HEK293 (cell line): ENCODE measurements at regions not wholly inside any gene's neighbourhood (a gene's known extent, or its start where the extent isn't known, plus 50 kb on each side); places are given as distances from the start of the nearest gene placed in this dataset.

Experiments
- CTCF ChIA-PET: fragments of 350-600 bp; formaldehyde crosslinking; extraction: SDS; loops from one replicate; lab custom pipeline; 2021; ENCODE audit warnings: antibody characterized with exemption; lab: Yijun Ruan, JAX
- POLR2A ChIA-PET: fragments of 300-600 bp; formaldehyde crosslinking; extraction: SDS; loops from one replicate; lab custom pipeline; 2020; ENCODE audit warnings: antibody characterized with exemption, inconsistent platforms; lab: Yijun Ruan, JAX
- H3K27ac ChIP-seq: fragments of 200-500 bp; sonication (Bioruptor generic); 2 replicates; pipeline ENCODE4 v1.5.1; 2014; ENCODE audit warnings: low read depth, low read length, control low read depth, inconsistent platforms; ENCODE audit errors: extremely low read depth
- H3K36me3 ChIP-seq, 2 experiments: fragments of 200-500 bp in 1 of 2; sonication (Bioruptor generic) in 1 of 2; 1 replicate in 1 of 2; 2 replicates in 1 of 2; pipeline ENCODE4 v1.5.1; 2014 to 2017; ENCODE audit warnings: inconsistent platforms in 2 of 2, low read length in 2 of 2; ENCODE audit not compliant: control insufficient read depth in 2 of 2, insufficient read depth in 1 of 2
- H3K4me1 ChIP-seq: fragments of 200-500 bp; sonication (Bioruptor generic); 2 replicates; pipeline ENCODE4 v1.5.1; 2014; ENCODE audit warnings: mild to moderate bottlenecking, low read length, inconsistent platforms; ENCODE audit not compliant: control insufficient read depth, insufficient read depth
- H3K4me3 ChIP-seq: 2 replicates; pipeline ENCODE4 v1.5.1; 2011; ENCODE audit warnings: low read depth, mild to moderate bottlenecking, control low read depth, low read length, moderate library complexity
- H3K9me3 ChIP-seq: fragments of 200-500 bp; sonication (Bioruptor generic); 2 replicates; pipeline ENCODE4 v1.5.1; 2014; ENCODE audit warnings: low read depth, low read length, inconsistent platforms; ENCODE audit not compliant: control insufficient read depth, insufficient read depth
- GLI2 ChIP-seq: fragments of 450-650 bp; formaldehyde crosslinking; IDR thresholded peaks from 2 replicates; pipeline ENCODE4; 2017; ENCODE audit warnings: missing biosample characterization, missing genetic modification characterization, low read depth, borderline replicate concordance
- IKZF3 ChIP-seq: fragments of 450-650 bp; IDR thresholded peaks from 2 replicates; pipeline ENCODE4 v1.5.0; 2018; ENCODE audit warnings: missing biosample characterization, mild to moderate bottlenecking, missing genetic modification characterization, moderate library complexity
- KLF17 ChIP-seq: fragments of 450-650 bp; formaldehyde crosslinking; IDR thresholded peaks from 2 replicates; pipeline ENCODE4 v1.5.1; 2016; ENCODE audit warnings: missing biosample characterization, missing genetic modification characterization
- RBAK ChIP-seq: fragments of 450-650 bp; formaldehyde crosslinking; IDR thresholded peaks from 2 replicates; pipeline ENCODE4 v1.5.1; 2016; ENCODE audit warnings: missing biosample characterization, missing genetic modification characterization
- ZBTB44 ChIP-seq: fragments of 450-650 bp; IDR thresholded peaks from 2 replicates; pipeline ENCODE4 v1.5.1; 2018; ENCODE audit warnings: missing biosample characterization, mild to moderate bottlenecking, missing genetic modification characterization
- ZNF157 ChIP-seq: fragments of 450-650 bp; formaldehyde crosslinking; IDR thresholded peaks from 2 replicates; pipeline ENCODE4 v1.5.1; 2016; ENCODE audit warnings: missing biosample characterization, missing genetic modification characterization
- ZNF174 ChIP-seq: fragments of 450-650 bp; formaldehyde crosslinking; IDR thresholded peaks from 2 replicates; pipeline ENCODE4 v1.5.0; 2017; ENCODE audit warnings: missing biosample characterization, mild to moderate bottlenecking, missing genetic modification characterization
- ZNF202 ChIP-seq: fragments of 450-650 bp; formaldehyde crosslinking; IDR thresholded peaks from 2 replicates; pipeline ENCODE4 v1.5.1; 2016; ENCODE audit warnings: missing biosample characterization, missing genetic modification characterization, borderline replicate concordance
- ZNF302 ChIP-seq: fragments of 450-650 bp; formaldehyde crosslinking; IDR thresholded peaks from 2 replicates; pipeline ENCODE4 v1.5.1; 2016; ENCODE audit warnings: missing biosample characterization, missing genetic modification characterization, low read depth
- ZNF324 ChIP-seq: fragments of 450-650 bp; formaldehyde crosslinking; IDR thresholded peaks from 2 replicates; pipeline ENCODE4 v1.5.1; 2016; ENCODE audit warnings: missing biosample characterization, missing genetic modification characterization
- ZNF426 ChIP-seq: fragments of 450-650 bp; formaldehyde crosslinking; IDR thresholded peaks from 2 replicates; pipeline ENCODE4 v1.5.1; 2017; ENCODE audit warnings: missing biosample characterization, missing genetic modification characterization, mild to moderate bottlenecking, inconsistent platforms, moderate library complexity
- ZNF488 ChIP-seq: fragments of 450-650 bp; formaldehyde crosslinking; IDR thresholded peaks from 2 replicates; pipeline ENCODE4 v1.5.1; 2016; ENCODE audit warnings: missing biosample characterization, missing genetic modification characterization
- ZNF529 ChIP-seq: fragments of 450-650 bp; formaldehyde crosslinking; IDR thresholded peaks from 2 replicates; pipeline ENCODE4 v1.5.1; 2017; ENCODE audit warnings: missing genetic modification characterization, missing biosample characterization; ENCODE audit not compliant: insufficient replicate concordance
- ZNF670 ChIP-seq: fragments of 450-650 bp; formaldehyde crosslinking; IDR thresholded peaks from 2 replicates; pipeline ENCODE4 v1.5.1; 2016; ENCODE audit warnings: missing biosample characterization, missing genetic modification characterization, low read depth
- ZNF747 ChIP-seq: fragments of 450-650 bp; formaldehyde crosslinking; IDR thresholded peaks from 2 replicates; pipeline ENCODE4 v1.5.1; 2016; ENCODE audit warnings: missing biosample characterization, missing genetic modification characterization
- TF ChIP-seq, protein P1 (sequence below): fragments of 450-650 bp; formaldehyde crosslinking; IDR thresholded peaks from 2 replicates; pipeline ENCODE4 v1.5.1; 2017; ENCODE audit warnings: missing biosample characterization, missing genetic modification characterization
- TF ChIP-seq, protein P2 (sequence below): fragments of 450-650 bp; formaldehyde crosslinking; IDR thresholded peaks from 2 replicates; pipeline ENCODE4 v1.5.1; 2017; ENCODE audit warnings: missing biosample characterization, missing genetic modification characterization

- POLR2A ChIA-PET: no interaction called here
- Histone ChIP-seq H3K4me3 (no peak overlapping the region), H3K4me1 (no peaks in the 10 kb centered on the region), H3K36me3 (no peaks in the 10 kb centered on the region), H3K27ac (no peak overlapping the region)
- CTCF ChIA-PET: interaction anchor here (0.6 to 0.9 kb wide), 2 partner anchors 29 to 142 kb away, joined by 5 read pairs; no protein-coding TSS in a partner anchor
- no peak for TF ChIP-seq ZNF157
- TF ChIP-seq, protein P1, sequence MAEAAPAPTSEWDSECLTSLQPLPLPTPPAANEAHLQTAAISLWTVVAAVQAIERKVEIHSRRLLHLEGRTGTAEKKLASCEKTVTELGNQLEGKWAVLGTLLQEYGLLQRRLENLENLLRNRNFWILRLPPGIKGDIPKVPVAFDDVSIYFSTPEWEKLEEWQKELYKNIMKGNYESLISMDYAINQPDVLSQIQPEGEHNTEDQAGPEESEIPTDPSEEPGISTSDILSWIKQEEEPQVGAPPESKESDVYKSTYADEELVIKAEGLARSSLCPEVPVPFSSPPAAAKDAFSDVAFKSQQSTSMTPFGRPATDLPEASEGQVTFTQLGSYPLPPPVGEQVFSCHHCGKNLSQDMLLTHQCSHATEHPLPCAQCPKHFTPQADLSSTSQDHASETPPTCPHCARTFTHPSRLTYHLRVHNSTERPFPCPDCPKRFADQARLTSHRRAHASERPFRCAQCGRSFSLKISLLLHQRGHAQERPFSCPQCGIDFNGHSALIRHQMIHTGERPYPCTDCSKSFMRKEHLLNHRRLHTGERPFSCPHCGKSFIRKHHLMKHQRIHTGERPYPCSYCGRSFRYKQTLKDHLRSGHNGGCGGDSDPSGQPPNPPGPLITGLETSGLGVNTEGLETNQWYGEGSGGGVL (tag by site-specific recombination): no peak
- TF ChIP-seq, all 188 proteins: peak for 0
- H3K9me3 ChIP-seq: no peaks in the 10 kb centered on the region
Observed at GRCh38 chr18:24629921-24630320, 169.5 kb downstream of the HRH4 start.

GRCh38 chr18:24630346-24630880, 170.0 kb downstream of the HRH4 start:
- H3K4me3 ChIP-seq: no peak overlapping the region
- H3K9me3 ChIP-seq: no peaks in the 10 kb centered on the region
- no peaks in the 10 kb centered on the region for H3K4me1 ChIP-seq
- ChIA-PET POLR2A (no interaction called here), CTCF (interaction anchor here (0.6 to 0.9 kb wide), 3 partner anchors 28 to 142 kb away, joined by 4 to 5 read pairs (median 5); no protein-coding TSS in a partner anchor)
- no peak overlapping the region for H3K27ac ChIP-seq
- TF ChIP-seq ZNF302 (tag by site-specific recombination): no peak
- no peak for TF ChIP-seq ZNF324 (tag by site-specific recombination)
- TF ChIP-seq IKZF3 (tag by site-specific recombination): no peak
- TF ChIP-seq, all 188 proteins: peak for 0
- H3K36me3 ChIP-seq: no peaks in the 10 kb centered on the region

DNA sequence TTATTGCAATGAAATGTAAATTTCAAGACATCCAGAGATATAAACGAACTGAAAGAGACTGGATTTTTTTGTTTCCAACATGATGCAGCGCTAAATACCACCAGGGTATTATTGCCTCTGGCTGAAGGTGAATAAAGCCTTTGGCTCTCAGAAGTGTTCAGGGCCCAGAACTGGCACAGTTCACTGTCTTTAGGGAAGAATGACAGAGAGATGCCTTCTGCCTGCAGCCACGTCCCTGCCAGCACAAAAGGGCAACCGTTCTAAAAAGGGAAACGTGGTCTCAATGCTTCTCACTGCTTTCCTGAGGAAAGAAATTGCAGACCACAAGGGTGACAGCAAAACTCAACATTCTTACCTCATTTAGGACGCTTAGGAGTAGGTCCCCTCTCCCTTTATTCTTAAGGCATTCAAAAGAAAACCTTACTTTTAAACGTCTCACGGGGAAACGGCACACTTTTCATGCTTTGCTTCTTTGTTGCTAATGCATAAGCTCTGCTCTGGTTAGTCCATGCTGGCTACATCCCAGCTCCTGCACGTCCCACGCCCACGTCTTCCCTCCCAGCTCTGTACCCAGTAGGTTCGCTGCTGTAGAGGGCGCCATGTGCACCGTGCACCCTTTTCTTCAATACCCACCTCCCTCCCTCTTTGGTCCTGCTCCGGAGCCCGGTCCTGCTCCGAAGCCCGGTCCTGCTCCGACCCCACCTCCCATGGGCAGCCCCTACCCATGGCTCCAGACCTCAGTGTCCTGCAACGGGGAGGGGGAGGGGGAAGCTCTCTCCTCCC, 171.0 kb downstream of the HRH4 start:
- H3K27ac ChIP-seq: no peak overlapping the region
- no peaks in the 10 kb centered on the region for H3K36me3 ChIP-seq
- ChIA-PET POLR2A (no interaction called here), CTCF (interaction anchor here (0.6 to 1.1 kb wide), 2 partner anchors 94 to 96 kb away, joined by 4 to 5 read pairs; no protein-coding TSS in a partner anchor)
- no peaks in the 10 kb centered on the region for H3K9me3 ChIP-seq
- no peaks in the 10 kb centered on the region for H3K4me1 ChIP-seq
- TF ChIP-seq KLF17 (no peak), GLI2 (tag by site-specific recombination) (no peak), ZNF747 (tag by site-specific recombination) (no peak)
- TF ChIP-seq, protein P2, sequence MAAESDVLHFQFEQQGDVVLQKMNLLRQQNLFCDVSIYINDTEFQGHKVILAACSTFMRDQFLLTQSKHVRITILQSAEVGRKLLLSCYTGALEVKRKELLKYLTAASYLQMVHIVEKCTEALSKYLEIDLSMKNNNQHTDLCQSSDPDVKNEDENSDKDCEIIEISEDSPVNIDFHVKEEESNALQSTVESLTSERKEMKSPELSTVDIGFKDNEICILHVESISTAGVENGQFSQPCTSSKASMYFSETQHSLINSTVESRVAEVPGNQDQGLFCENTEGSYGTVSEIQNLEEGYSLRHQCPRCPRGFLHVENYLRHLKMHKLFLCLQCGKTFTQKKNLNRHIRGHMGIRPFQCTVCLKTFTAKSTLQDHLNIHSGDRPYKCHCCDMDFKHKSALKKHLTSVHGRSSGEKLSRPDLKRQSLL (tag by site-specific recombination): no peak
- H3K4me3 ChIP-seq: no peak overlapping the region

- no peak overlapping the region for H3K27ac ChIP-seq
- no peak overlapping the region for H3K4me3 ChIP-seq
- CTCF ChIA-PET: interaction anchor here (0.5 to 1.1 kb wide), 4 partner anchors 40 to 1931 kb away, joined by 3 to 5 read pairs (median 4); no protein-coding TSS in a partner anchor
- POLR2A ChIA-PET: no interaction called here
- H3K36me3 ChIP-seq: no peaks in the 10 kb centered on the region
- no peaks in the 10 kb centered on the region for H3K4me1 ChIP-seq
- no peaks in the 10 kb centered on the region for H3K9me3 ChIP-seq
- TF ChIP-seq ZNF529 (tag by site-specific recombination) (no peak), ZBTB44 (no peak), ZNF488 (tag by site-specific recombination) (no peak), RBAK (tag by site-specific recombination) (no peak), ZNF426 (tag by site-specific recombination) (no peak), ZNF174 (tag by site-specific recombination) (no peak), ZNF202 (tag by site-specific recombination) (no peak), ZNF670 (tag by site-specific recombination) (no peak), ZNF747 (tag by site-specific recombination) (no peak)
Observed at GRCh38 chr18:24632158-24632988, 171.9 kb downstream of the HRH4 start.
